ENCODE measurements at regions not wholly inside any gene's neighbourhood (a gene's known extent, or its start where the extent isn't known, plus 50 kb on each side); places are given as distances from the start of the nearest gene placed in this dataset.

DNA sequence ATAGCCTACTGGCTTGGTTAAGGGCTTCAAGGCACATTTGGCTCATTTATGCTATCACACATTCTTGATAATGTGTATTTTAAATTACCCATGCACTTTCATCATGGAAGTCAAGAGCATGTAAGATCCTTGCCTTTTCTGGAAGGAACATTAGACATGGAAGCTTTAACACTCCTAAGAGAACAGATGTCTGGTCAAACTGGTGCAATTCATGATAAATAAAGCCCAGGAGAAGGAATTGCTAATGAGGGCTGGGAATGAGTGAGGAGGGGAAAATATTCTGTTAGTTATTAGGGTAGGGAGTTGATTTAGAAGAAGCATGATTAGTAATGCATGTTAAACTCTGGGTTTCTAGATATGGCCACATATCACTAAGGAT, 688.6 kb upstream of the CITED2 start:
- no peaks in the 10 kb centered on the region for H3K27me3 ChIP-seq (replicated peaks; ENCODE audit: insufficient read depth, low read length)
- H3K9me3 ChIP-seq (replicated peaks; ENCODE audit: insufficient read depth, low read length), result no peaks in the 10 kb centered on the region
- H3K79me2 ChIP-seq (ENCODE audit: low read length), result no peaks in the 10 kb centered on the region
- H3K4me1 ChIP-seq (ENCODE audit: low read length), result no peaks in the 10 kb centered on the region
- H3K36me3 ChIP-seq (replicated peaks; ENCODE audit: insufficient read depth, low read length), result no peaks in the 10 kb centered on the region
- H4K20me1 ChIP-seq (ENCODE audit: insufficient read depth, low read length), result no peaks in the 10 kb centered on the region
- no peak overlapping the region for H3K4me2 ChIP-seq (ENCODE audit: low read depth, low read length)
- H3K9me2 ChIP-seq (replicated peaks; ENCODE audit: insufficient read depth, low read length), result no peaks in the 10 kb centered on the region
- no peak for DNase-seq
- no peak for TF ChIP-seq EZH2phosphoT487 (IDR thresholded peaks at IDR 0.05; ENCODE audit: low read length)
- TF ChIP-seq EZH2 (optimal IDR thresholded peaks at IDR 0.05; ENCODE audit: low read depth, low read length), result no peak
- TF ChIP-seq, protein P1, sequence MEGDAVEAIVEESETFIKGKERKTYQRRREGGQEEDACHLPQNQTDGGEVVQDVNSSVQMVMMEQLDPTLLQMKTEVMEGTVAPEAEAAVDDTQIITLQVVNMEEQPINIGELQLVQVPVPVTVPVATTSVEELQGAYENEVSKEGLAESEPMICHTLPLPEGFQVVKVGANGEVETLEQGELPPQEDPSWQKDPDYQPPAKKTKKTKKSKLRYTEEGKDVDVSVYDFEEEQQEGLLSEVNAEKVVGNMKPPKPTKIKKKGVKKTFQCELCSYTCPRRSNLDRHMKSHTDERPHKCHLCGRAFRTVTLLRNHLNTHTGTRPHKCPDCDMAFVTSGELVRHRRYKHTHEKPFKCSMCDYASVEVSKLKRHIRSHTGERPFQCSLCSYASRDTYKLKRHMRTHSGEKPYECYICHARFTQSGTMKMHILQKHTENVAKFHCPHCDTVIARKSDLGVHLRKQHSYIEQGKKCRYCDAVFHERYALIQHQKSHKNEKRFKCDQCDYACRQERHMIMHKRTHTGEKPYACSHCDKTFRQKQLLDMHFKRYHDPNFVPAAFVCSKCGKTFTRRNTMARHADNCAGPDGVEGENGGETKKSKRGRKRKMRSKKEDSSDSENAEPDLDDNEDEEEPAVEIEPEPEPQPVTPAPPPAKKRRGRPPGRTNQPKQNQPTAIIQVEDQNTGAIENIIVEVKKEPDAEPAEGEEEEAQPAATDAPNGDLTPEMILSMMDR (IDR thresholded peaks at IDR 0.05; ENCODE audit: low read length), result no peak
- H3K4me3 ChIP-seq (ENCODE audit: low read length), result no peak overlapping the region
- H3K27ac ChIP-seq (ENCODE audit: low read length), result no peak overlapping the region
- H3F3A ChIP-seq (ENCODE audit: insufficient read depth, low read length), result no peaks in the 10 kb centered on the region
- H2AFZ ChIP-seq (ENCODE audit: low read length), result no peak overlapping the region
- no peak overlapping the region for H3K9ac ChIP-seq (ENCODE audit: low read length)

DNA sequence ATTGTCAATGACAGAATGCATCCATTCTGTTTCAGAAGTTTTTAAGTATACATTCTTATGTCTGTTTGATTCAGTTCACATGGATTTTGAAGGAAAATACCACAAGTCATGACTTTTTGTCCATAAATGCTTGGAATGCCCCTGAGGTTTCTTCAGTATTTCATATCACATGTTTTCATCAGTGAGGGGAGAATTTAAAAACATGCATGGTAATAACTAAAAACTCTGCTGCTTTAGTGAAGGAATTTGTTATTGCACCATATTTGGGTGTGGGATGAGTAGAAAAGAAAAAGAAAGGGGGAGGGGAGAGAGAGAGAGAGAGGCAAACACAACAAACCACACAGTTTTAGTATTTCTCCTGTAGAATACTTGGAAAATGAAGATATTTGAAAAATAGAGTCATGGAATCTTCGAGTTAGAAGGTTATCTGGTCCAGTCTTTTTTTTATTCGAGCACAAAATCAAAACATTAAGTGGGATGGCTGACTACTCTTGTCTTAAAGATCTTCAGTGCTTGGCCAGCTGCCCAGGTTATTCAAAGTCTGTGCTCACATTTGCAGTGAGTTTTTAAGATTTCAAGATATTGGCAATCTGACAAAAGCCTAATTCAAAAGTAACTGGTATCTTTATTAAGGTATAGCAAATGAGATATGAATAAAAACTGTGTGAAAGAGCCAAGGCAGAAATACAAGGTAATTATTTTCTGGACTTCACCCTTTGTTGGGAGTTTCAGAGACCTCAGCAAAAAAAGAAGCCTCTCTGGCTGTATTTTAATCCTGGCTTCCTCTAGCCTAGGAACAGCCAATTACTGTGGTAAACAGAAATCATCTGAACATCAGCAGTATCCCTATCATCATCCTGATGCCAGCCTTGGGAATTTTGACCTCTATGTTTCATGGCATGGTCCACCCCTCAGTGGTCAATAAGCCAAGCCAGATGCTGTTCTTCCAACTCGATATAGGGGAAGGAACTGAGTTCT, 687.9 kb upstream of the CITED2 start:
- Histone ChIP-seq H3K27me3 (replicated peaks; ENCODE audit: insufficient read depth, low read length) (no peaks in the 10 kb centered on the region), H3K4me1 (ENCODE audit: low read length) (no peaks in the 10 kb centered on the region), H3K9me2 (replicated peaks; ENCODE audit: insufficient read depth, low read length) (no peaks in the 10 kb centered on the region), H3K4me3 (ENCODE audit: low read length) (no peak overlapping the region), H3K79me2 (ENCODE audit: low read length) (no peaks in the 10 kb centered on the region), H3K27ac (ENCODE audit: low read length) (no peak overlapping the region), H3K9ac (ENCODE audit: low read length) (no peak overlapping the region), H3K9me3 (replicated peaks; ENCODE audit: insufficient read depth, low read length) (no peaks in the 10 kb centered on the region), H4K20me1 (ENCODE audit: insufficient read depth, low read length) (no peaks in the 10 kb centered on the region), H3F3A (ENCODE audit: insufficient read depth, low read length) (no peaks in the 10 kb centered on the region), H2AFZ (ENCODE audit: low read length) (no peak overlapping the region), H3K36me3 (replicated peaks; ENCODE audit: insufficient read depth, low read length) (no peaks in the 10 kb centered on the region), H3K4me2 (ENCODE audit: low read depth, low read length) (no peak overlapping the region)
- TF ChIP-seq EZH2phosphoT487 (IDR thresholded peaks at IDR 0.05; ENCODE audit: low read length) (no peak), EZH2 (optimal IDR thresholded peaks at IDR 0.05; ENCODE audit: low read depth, low read length) (no peak)
- TF ChIP-seq, protein P1 (IDR thresholded peaks at IDR 0.05; ENCODE audit: low read length), result no peak
- DNase-seq, result no peak

DNA sequence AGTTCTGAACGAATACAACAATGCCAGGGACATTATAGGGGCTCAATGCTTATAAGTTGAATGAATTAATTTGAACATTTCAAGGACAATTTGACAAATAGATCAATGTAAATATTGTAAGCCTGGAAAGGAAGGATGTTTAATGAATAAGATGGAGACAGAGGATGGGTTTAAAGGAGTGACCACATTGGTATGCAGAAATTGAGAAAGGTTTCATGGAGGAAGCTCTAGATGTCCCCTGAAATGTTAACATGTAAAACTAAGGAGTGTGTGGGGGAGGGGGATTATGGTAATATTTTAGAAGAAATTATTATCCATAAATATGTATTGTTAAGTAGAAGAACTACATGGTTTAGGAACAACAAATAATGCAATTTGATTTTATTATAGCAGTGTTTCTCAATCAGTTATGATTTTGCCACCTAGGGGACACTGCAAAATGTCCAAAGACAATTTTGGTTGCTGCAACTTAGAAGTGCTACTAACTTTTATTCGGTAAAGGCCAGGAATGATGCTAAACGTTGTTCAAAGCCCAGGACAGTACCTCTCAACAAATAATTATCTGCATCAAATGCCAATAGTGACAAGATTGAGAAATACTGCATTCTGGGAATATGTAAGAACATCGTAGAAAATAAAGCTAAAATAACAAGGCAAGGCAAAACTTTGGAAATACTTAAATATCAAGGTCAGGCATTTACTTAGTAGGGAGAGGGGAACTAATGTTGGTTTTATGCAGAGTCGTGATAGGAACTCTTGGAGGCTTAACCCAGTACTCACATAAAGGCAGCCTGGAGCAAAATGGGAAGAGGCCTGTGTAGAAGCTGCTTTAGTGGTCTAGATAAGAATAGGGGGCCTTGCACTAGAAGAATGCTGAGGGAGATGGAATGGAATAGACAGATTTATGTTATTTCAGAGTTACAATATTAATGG, 686.9 kb upstream of the CITED2 start:
- no peaks in the 10 kb centered on the region for H3K9me2 ChIP-seq (replicated peaks; ENCODE audit: insufficient read depth, low read length)
- no peak overlapping the region for H3K4me2 ChIP-seq (ENCODE audit: low read depth, low read length)
- H3K9me3 ChIP-seq (replicated peaks; ENCODE audit: insufficient read depth, low read length), result no peaks in the 10 kb centered on the region
- H2AFZ ChIP-seq (ENCODE audit: low read length), result no peak overlapping the region
- TF ChIP-seq, protein P1 (IDR thresholded peaks at IDR 0.05; ENCODE audit: low read length), result no peak
- TF ChIP-seq EZH2phosphoT487 (IDR thresholded peaks at IDR 0.05; ENCODE audit: low read length) (no peak), EZH2 (optimal IDR thresholded peaks at IDR 0.05; ENCODE audit: low read depth, low read length) (no peak)
- H3K4me1 ChIP-seq (ENCODE audit: low read length), result no peaks in the 10 kb centered on the region
- H3K79me2 ChIP-seq (ENCODE audit: low read length), result no peaks in the 10 kb centered on the region
- H3K36me3 ChIP-seq (replicated peaks; ENCODE audit: insufficient read depth, low read length), result no peaks in the 10 kb centered on the region
- no peaks in the 10 kb centered on the region for H4K20me1 ChIP-seq (ENCODE audit: insufficient read depth, low read length)
- no peaks in the 10 kb centered on the region for H3F3A ChIP-seq (ENCODE audit: insufficient read depth, low read length)
- DNase-seq, result no peak
- H3K27ac ChIP-seq (ENCODE audit: low read length), result no peak overlapping the region
- no peak overlapping the region for H3K4me3 ChIP-seq (ENCODE audit: low read length)
- no peaks in the 10 kb centered on the region for H3K27me3 ChIP-seq (replicated peaks; ENCODE audit: insufficient read depth, low read length)
- no peak overlapping the region for H3K9ac ChIP-seq (ENCODE audit: low read length)
